RWPE1 (cell line): ENCODE measurements at regions not wholly inside any gene's neighbourhood (a gene's known extent, or its start where the extent isn't known, plus 50 kb on each side); places are given as distances from the start of the nearest gene placed in this dataset.
"Not testable (repeated sequence)": the region's sequence is repeated elsewhere in the genome, so short reads cannot be mapped to it uniquely, and the experiment has no call there.

Experiments used
- CTCF ChIA-PET: fragments of 350-600 bp; sonication (Branson Sonifier 250); formaldehyde crosslinking; extraction: SDS; loops from one replicate; lab custom pipeline; 2021; lab: Yijun Ruan, JAX
- POLR2A ChIA-PET: fragments of 400-600 bp; formaldehyde crosslinking; extraction: SDS; loops from one replicate; lab custom pipeline; 2020; ENCODE audit warnings: antibody characterized with exemption; ENCODE audit not compliant: low non-redundant PET; lab: Yijun Ruan, JAX
- DNase-seq: peaks from one replicate; pipeline ENCODE4 v3.0.0; 2012; ENCODE audit warnings: low spot score
- H3K27ac ChIP-seq: fragments of 450-650 bp; 2 replicates; pipeline ENCODE4 v1.5.1; 2017
- CTCF ChIP-seq: fragments of 450-650 bp; conservative IDR thresholded peaks from 2 replicates; pipeline ENCODE4 v1.5.1; 2017; ENCODE audit warnings: low read depth, mild to moderate bottlenecking

GRCh38 chrX:138885886-138886285 lies 174.4 kb upstream of the FGF13 start:
- DNase-seq: no peak
- ChIA-PET CTCF (interaction anchor here (0.6 kb wide), 1 partner anchor 197 kb away, joined by 4 read pairs; no protein-coding TSS in a partner anchor), POLR2A (no interaction called here)
- TF ChIP-seq CTCF: no peak
- no peak overlapping the region for H3K27ac ChIP-seq

GRCh38 chrX:138880293-138880692 lies 168.8 kb upstream of the FGF13 start:
- CTCF ChIA-PET, H3K27ac ChIP-seq, POLR2A ChIA-PET, DNase-seq: not testable (repeated sequence)

GRCh38 chrX:138877746-138878145 lies 166.2 kb upstream of the FGF13 start:
- no peak for TF ChIP-seq CTCF
- POLR2A ChIA-PET: no interaction called here
- CTCF ChIA-PET: interaction anchor here (0.7 kb wide), 1 partner anchor 264 kb away, joined by 3 read pairs; no protein-coding TSS in a partner anchor
- DNase-seq: no peak
- no peak overlapping the region for H3K27ac ChIP-seq

- no peak for DNase-seq
Observed at GRCh38 chrX:138875472-138875871, 164.0 kb upstream of the FGF13 start.

GRCh38 chrX:138874271-138874935 lies 162.9 kb upstream of the FGF13 start:
- TF ChIP-seq CTCF: no peak
- no peak overlapping the region for H3K27ac ChIP-seq
- POLR2A ChIA-PET: no interaction called here
- CTCF ChIA-PET: no interaction called here
- DNase-seq: no peak

More at GRCh38 chrX:138875472-138875871, 164.0 kb upstream of the FGF13 start:
- ChIA-PET CTCF (no interaction called here), POLR2A (no interaction called here)
- H3K27ac ChIP-seq: no peak overlapping the region
- TF ChIP-seq CTCF: no peak

- POLR2A ChIA-PET, CTCF ChIA-PET, DNase-seq, H3K27ac ChIP-seq: not testable (repeated sequence)
Observed at GRCh38 chrX:138873640-138874039, 162.1 kb upstream of the FGF13 start.

- H3K27ac ChIP-seq: no peak overlapping the region
- no peak for TF ChIP-seq CTCF
- no peak for DNase-seq
- ChIA-PET POLR2A (no interaction called here), CTCF (interaction anchor here (0.5 kb wide), 1 partner anchor 11 kb away, joined by 6 read pairs; no protein-coding TSS in a partner anchor)
Observed at GRCh38 chrX:138872537-138872936, 161.0 kb upstream of the FGF13 start.

- no peak for DNase-seq
- ChIA-PET CTCF (no interaction called here), POLR2A (no interaction called here)
- no peak for TF ChIP-seq CTCF
- H3K27ac ChIP-seq: no peak overlapping the region
Observed at GRCh38 chrX:138871739-138872138, 160.2 kb upstream of the FGF13 start.
